Karpas-422 (cell line): ENCODE measurements at regions not wholly inside any gene's neighbourhood (a gene's known extent, or its start where the extent isn't known, plus 50 kb on each side); places are given as distances from the start of the nearest gene placed in this dataset.
"Not testable (repeated sequence)": the region's sequence is repeated elsewhere in the genome, so short reads cannot be mapped to it uniquely, and the experiment has no call there.

Source experiments
- DNase-seq: peaks from one replicate; pipeline ENCODE4 v3.0.0-alpha.2; 2015
- H2AFZ ChIP-seq: fragments of 200-600 bp; sonication (generic); 2 replicates; pipeline ENCODE4 v1.6.1; 2014; ENCODE audit warnings: antibody characterized with exemption, low read length, mixed read lengths
- H3K27ac ChIP-seq: fragments of 200-600 bp; sonication (generic); 2 replicates; pipeline ENCODE4 v1.5.1; 2014; ENCODE audit warnings: mild to moderate bottlenecking, low read length, moderate library complexity
- H3K27me3 ChIP-seq: fragments of 200-600 bp; sonication (generic); 2 replicates; pipeline ENCODE4 v1.6.1; 2014; ENCODE audit warnings: low read length, mixed read lengths
- H3K36me3 ChIP-seq: fragments of 200-600 bp; sonication (generic); 2 replicates; pipeline ENCODE4 v1.6.1; 2014; ENCODE audit warnings: low read length, mixed read lengths; ENCODE audit not compliant: insufficient read depth
- H3K4me1 ChIP-seq: fragments of 200-600 bp; sonication (generic); 2 replicates; pipeline ENCODE4 v1.6.1; 2014; ENCODE audit warnings: mild to moderate bottlenecking, low read length, mixed read lengths
- H3K4me2 ChIP-seq: fragments of 200-600 bp; sonication (generic); 2 replicates; pipeline ENCODE4 v1.6.1; 2014; ENCODE audit warnings: low read length, low read depth, mild to moderate bottlenecking; ENCODE audit not compliant: poor library complexity, severe bottlenecking
- H3K4me3 ChIP-seq: fragments of 200-600 bp; sonication (generic); 2 replicates; pipeline ENCODE4 v1.5.1; 2014; ENCODE audit warnings: mild to moderate bottlenecking, antibody characterized with exemption, low read length, mixed read lengths
- H3K79me2 ChIP-seq: fragments of 200-600 bp; sonication (generic); 2 replicates; pipeline ENCODE4 v1.6.1; 2014; ENCODE audit warnings: mild to moderate bottlenecking, low read length, mixed read lengths
- H3K9ac ChIP-seq: fragments of 200-600 bp; sonication (generic); 2 replicates; pipeline ENCODE4 v1.6.0; 2014; ENCODE audit warnings: low read length
- H3K9me2 ChIP-seq: fragments of 200-600 bp; sonication (generic), shearing (Covaris generic); replicated peaks from 2 replicates; pipeline ENCODE4 v1.6.0; 2014; ENCODE audit warnings: mild to moderate bottlenecking, low read length, moderate library complexity; ENCODE audit not compliant: insufficient read depth
- H3K9me3 ChIP-seq: fragments of 300-700, 200-600 bp; sonication (generic); 2 replicates; pipeline ENCODE4 v1.6.1; 2014; ENCODE audit warnings: low read length, mixed read lengths
- H4K20me1 ChIP-seq: fragments of 200-600 bp; sonication (generic); 2 replicates; pipeline ENCODE4 v1.6.1; 2014; ENCODE audit warnings: mild to moderate bottlenecking, antibody characterized with exemption, low read length, low read depth; ENCODE audit not compliant: insufficient read depth

DNA sequence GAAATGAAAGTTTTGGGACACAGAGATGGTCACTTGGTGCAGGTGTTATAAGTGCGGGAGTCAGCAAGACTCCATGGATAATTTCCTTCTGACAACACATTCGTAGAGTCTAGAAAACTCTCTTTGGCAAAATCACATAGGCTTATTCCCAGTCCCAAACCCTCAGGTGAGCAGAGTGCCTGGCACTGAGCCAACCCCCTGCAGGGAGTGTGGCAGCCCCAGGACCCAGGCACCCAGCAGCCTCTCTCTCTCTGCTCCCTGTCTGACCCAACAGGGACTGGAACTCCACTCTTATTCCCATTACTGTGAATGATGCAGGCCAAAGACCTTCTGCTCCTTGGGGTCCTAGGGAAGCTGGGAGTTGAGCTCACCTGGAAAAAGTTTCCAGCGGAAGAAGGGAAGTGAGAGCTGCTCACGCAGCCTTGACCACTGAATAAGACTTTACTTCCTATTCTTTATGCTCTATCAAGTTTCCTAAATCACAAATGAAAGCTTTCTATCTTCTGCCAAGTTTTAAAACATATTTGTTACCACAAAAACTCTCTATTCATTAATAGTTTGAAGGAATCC, 132.6 kb upstream of the ETV3 start:
- Histone ChIP-seq H3K9me3 (no peaks in the 10 kb centered on the region), H3K27me3 (no peaks in the 10 kb centered on the region), H3K9me2 (no peaks in the 10 kb centered on the region), H3K4me2 (no peak overlapping the region), H3K36me3 (no peaks in the 10 kb centered on the region), H4K20me1 (no peaks in the 10 kb centered on the region), H3K27ac (no peak overlapping the region), H3K9ac (no peak overlapping the region), H3K4me1 (peaks cover 24% of the 10 kb centered on the region), H3K79me2 (no peaks in the 10 kb centered on the region), H3K4me3 (no peak overlapping the region), H2AFZ (no peak overlapping the region)
- DNase-seq = no peak

DNA sequence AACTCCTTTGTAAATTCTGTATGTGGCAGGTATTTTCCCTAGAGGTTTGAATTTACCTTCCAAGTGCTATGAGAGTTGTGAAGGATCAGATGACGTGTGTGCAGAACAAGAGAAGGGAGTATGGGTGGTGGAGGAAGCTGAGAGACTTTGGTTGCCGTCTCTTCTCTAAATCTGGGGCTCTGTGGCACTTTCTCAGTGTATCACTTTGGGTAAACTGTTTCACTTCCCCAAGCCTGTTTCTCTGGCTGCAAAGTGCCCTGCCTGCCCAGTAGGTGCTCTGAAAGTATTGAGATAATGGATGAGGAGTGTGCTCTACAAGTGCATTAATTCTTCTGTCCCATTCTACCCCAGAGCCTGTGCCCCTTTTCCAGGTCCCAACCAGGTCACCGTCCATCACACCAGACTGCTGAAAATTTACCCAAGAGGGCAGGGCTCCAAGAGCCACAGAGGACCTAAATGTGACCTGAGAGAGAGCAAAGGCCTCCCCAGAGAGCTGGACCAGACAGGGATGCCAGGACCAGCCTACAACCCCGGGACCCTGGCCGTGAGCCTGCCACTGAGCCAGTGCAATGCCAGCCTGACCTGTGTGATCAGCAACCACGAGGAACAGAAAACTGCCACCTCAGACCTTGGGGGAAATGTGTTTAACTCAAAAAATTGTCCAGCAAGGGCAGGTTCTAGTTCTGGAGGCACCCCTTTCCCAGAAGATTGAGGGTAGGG, 131.6 kb upstream of the ETV3 start:
- Histone ChIP-seq H3K79me2 (no peaks in the 10 kb centered on the region), H3K27ac (no peak overlapping the region), H3K9me2 (no peaks in the 10 kb centered on the region), H2AFZ (no peak overlapping the region), H4K20me1 (no peaks in the 10 kb centered on the region), H3K9me3 (no peaks in the 10 kb centered on the region), H3K4me2 (peak overlapping the region; percentile 39), H3K9ac (no peak overlapping the region), H3K4me3 (no peak overlapping the region), H3K4me1 (peaks cover 24% of the 10 kb centered on the region), H3K36me3 (no peaks in the 10 kb centered on the region), H3K27me3 (no peaks in the 10 kb centered on the region)
- DNase-seq = peak; percentile 81

DNA sequence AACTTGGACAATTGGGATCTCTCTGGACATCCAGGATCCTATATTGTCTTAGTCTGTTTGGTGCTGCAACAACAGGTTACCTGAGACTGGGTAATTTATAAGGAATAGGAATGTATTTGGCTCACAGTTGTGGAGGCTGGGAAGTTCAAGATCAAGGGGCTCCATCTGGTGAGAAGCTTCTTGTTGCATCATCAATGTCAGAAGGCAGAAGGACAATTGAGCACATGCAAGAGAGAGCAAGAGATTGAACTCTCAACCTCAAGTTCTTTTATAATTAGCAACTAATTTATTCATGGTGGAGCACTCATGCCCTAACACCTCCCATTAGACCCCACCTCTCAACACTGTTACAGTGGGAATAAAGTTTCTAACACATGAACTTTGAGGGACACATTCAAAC, 124.7 kb upstream of the ETV3 start:
- Histone ChIP-seq H3K9me2 (no peaks in the 10 kb centered on the region), H3K36me3 (no peaks in the 10 kb centered on the region), H3K4me3 (no peak overlapping the region), H3K9me3 (no peaks in the 10 kb centered on the region), H3K4me2 (no peak overlapping the region), H3K4me1 (no peaks in the 10 kb centered on the region), H3K27me3 (no peaks in the 10 kb centered on the region), H3K79me2 (no peaks in the 10 kb centered on the region), H4K20me1 (no peaks in the 10 kb centered on the region), H3K27ac (no peak overlapping the region), H3K9ac (no peak overlapping the region), H2AFZ (no peak overlapping the region)
- no peak for DNase-seq

DNA sequence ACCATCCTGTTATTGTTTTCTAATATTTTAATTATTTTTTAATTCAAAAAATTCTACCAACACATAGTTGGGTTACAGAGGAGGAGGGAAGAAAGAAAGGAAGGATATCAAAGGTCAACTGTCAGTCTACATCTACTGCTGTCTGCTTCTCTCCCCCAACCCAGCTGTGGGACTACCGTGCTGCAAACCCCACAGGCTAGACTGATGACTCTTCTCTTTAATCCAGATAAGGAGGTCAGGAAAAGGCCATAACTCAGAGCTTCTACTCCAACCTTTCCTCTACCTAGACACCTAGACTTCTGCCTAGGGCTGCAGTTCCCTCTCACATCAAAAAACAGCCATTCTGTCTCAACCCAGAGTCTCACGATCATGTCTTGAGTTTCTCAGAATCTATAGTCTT, 124.2 kb upstream of the ETV3 start:
- no peak overlapping the region for H3K4me2 ChIP-seq
- no peaks in the 10 kb centered on the region for H3K4me1 ChIP-seq
- H4K20me1 ChIP-seq = no peaks in the 10 kb centered on the region
- H2AFZ ChIP-seq = no peak overlapping the region
- no peak overlapping the region for H3K9ac ChIP-seq
- H3K27me3 ChIP-seq = no peaks in the 10 kb centered on the region
- H3K79me2 ChIP-seq = no peaks in the 10 kb centered on the region
- no peak overlapping the region for H3K4me3 ChIP-seq
- no peaks in the 10 kb centered on the region for H3K36me3 ChIP-seq
- no peak for DNase-seq
- no peak overlapping the region for H3K27ac ChIP-seq
- H3K9me2 ChIP-seq = no peaks in the 10 kb centered on the region
- no peaks in the 10 kb centered on the region for H3K9me3 ChIP-seq

DNA sequence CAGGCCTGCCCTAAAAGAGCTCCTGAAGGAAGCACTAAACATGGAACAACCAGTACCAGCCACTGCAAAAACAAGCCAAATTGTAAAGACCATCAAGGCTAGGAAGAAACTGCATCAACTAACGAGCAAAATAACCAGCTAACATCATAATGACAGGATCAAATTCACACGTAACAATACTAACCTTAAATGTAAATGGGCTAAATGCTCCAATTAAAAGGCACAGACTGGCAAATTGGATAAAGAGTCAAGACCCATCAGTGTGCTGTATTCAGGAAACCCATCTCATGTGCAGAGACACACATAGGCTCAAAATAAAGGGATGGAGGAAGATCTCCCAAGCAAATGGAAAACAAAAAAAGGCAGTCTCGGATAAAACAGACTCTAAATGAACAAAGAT, 117.7 kb upstream of the ETV3 start:
- not testable (repeated sequence) for H3K9me2 ChIP-seq, H4K20me1 ChIP-seq, H2AFZ ChIP-seq, H3K9ac ChIP-seq, H3K4me1 ChIP-seq, H3K4me2 ChIP-seq, DNase-seq, H3K4me3 ChIP-seq, H3K27ac ChIP-seq, H3K9me3 ChIP-seq, H3K79me2 ChIP-seq, H3K36me3 ChIP-seq, H3K27me3 ChIP-seq

DNA sequence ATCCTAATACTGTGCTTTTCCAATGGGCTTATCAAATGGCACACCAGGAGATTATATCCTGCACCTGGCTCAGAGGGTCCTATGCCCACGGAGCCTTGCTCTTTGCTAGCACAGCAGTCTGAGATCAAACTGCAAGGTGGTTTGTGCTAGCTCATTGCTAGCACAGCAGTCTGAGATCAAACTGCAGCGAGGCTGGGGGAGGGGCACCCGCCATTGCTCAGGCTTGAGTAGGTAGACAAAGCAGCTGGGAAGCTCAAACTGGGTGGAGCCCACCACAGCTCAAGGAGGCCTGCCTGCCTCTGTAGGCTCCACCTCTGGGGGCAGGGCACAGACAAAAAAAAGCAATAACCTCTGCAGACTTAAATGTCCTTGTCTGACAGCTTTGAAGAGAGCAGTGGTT, 116.0 kb upstream of the ETV3 start:
- DNase-seq, H3K27me3 ChIP-seq, H3K4me3 ChIP-seq, H4K20me1 ChIP-seq, H3K9me2 ChIP-seq, H3K4me1 ChIP-seq, H3K4me2 ChIP-seq, H3K9ac ChIP-seq, H3K9me3 ChIP-seq, H3K79me2 ChIP-seq, H3K27ac ChIP-seq, H3K36me3 ChIP-seq, H2AFZ ChIP-seq: not testable (repeated sequence)

DNA sequence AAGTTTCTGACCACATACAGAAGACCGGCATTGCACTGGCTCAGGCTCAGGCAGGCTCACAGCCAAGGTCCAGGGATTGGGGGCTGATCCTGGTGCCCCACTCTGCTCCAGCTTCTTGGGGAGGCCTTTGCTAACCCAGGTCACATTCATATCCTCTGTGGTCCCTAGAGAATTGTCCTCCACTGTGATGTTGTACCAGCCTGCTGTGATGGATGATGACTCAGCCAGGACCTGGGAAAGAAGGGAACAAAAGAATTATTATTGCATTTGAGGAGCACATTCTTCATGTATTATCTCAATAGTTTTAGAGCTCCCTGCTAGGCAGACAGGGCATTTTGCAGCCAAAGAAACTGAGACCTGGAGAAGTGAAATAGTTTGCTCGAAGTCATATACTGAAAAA, 114.3 kb upstream of the ETV3 start:
- H3K9me3 ChIP-seq = no peaks in the 10 kb centered on the region
- no peaks in the 10 kb centered on the region for H3K27me3 ChIP-seq
- H3K36me3 ChIP-seq = no peaks in the 10 kb centered on the region
- H3K9me2 ChIP-seq = no peaks in the 10 kb centered on the region
- no peaks in the 10 kb centered on the region for H4K20me1 ChIP-seq
- H3K79me2 ChIP-seq = no peaks in the 10 kb centered on the region
- no peak overlapping the region for H2AFZ ChIP-seq
- DNase-seq = no peak
- no peak overlapping the region for H3K4me2 ChIP-seq
- no peak overlapping the region for H3K4me3 ChIP-seq
- H3K9ac ChIP-seq = no peak overlapping the region
- H3K27ac ChIP-seq = no peak overlapping the region
- no peaks in the 10 kb centered on the region for H3K4me1 ChIP-seq

DNA sequence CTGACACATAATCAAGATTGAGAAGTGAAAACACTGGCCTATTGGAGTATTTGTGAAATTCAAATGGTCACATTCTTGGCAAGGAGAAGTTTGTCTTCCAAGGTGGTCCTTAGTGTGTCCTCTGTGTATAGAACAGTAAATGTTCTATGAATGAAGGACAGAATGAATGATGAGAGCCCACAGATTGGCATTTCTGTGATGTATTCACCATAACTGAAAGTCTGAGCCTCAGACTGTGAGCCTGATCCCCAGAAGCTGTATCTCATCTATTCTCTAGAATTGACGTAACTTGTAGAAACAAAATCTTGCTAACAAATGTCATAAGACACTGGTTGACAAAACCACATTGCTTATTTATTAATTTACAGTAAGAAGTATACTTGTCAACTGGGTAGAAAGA, 111.5 kb upstream of the ETV3 start:
- Histone ChIP-seq H3K9me3 (no peaks in the 10 kb centered on the region), H2AFZ (no peak overlapping the region), H3K4me2 (no peak overlapping the region), H3K27ac (no peak overlapping the region), H3K27me3 (no peaks in the 10 kb centered on the region), H3K9ac (no peak overlapping the region), H3K9me2 (no peaks in the 10 kb centered on the region), H3K4me1 (no peaks in the 10 kb centered on the region), H3K36me3 (no peaks in the 10 kb centered on the region), H4K20me1 (no peaks in the 10 kb centered on the region), H3K79me2 (no peaks in the 10 kb centered on the region), H3K4me3 (no peak overlapping the region)
- DNase-seq = no peak
